Pancreas (tissue), 10 donors: ENCODE measurements at regions not wholly inside any gene's neighbourhood (a gene's known extent, or its start where the extent isn't known, plus 50 kb on each side); places are given as distances from the start of the nearest gene placed in this dataset.

Source experiments
- ATAC-seq, 4 donors: fragments of 200-7000 bp; cut with Tn5 transposase; one replicate each; pipeline versions ENCODE4 v1.8.0 to v1.9.1; 2020; ENCODE audit warnings: mild to moderate bottlenecking in 4 of 4, moderate library complexity in 4 of 4
- DNase-seq, 6 donors: peaks; one replicate each; pipeline ENCODE4 v3.0.0-alpha.2; 2020
- FAIRE-seq: peaks from 2 replicates; lab custom pipeline; 2012; peaks lifted over from hg19 to GRCh38; lab: Jason Lieb, UNC
- H3K27ac ChIP-seq, 4 donors: fragments of 200-600 bp; sonication (generic); 1 replicate in 3 of 4; 2 replicates in 1 of 4; pipeline versions ENCODE4 v1.5.0 to v1.8.0; 2020
- H3K27me3 ChIP-seq, 4 donors: fragments of 200-600 bp; one replicate each; pipeline ENCODE4 v1.8.0; 2021
- H3K36me3 ChIP-seq, 3 donors: fragments of 200-600 bp; sonication (generic) in 1 of 3; one replicate each; pipeline versions ENCODE4 v1.5.0 to v1.8.0; 2020 to 2021
- H3K4me1 ChIP-seq, 3 donors: fragments of 200-600 bp; one replicate each; pipeline ENCODE4 v1.8.0; 2021
- H3K4me3 ChIP-seq, 4 donors: fragments of 200-600 bp; sonication (generic) in 2 of 4; one replicate each; pipeline versions ENCODE4 v1.5.0 to v1.8.0; 2020 to 2021
- H3K9me3 ChIP-seq, 4 donors: fragments of 200-600 bp; one replicate each; pipeline ENCODE4 v1.8.0; 2021
- CTCF ChIP-seq, 4 donors: fragments of 200-600 bp; sonication (generic) in 3 of 4; IDR thresholded peaks; one replicate each; pipeline versions ENCODE4 v1.5.0 to v1.8.0; 2021; ENCODE audit warnings: antibody characterized with exemption in 4 of 4
- WGBS, 2 donors: extraction: QIAGEN DNeasy Blood & Tissue Kit; methylation state at CpG; one replicate each; pipeline ENCODE4 v1.1.7; 2013; 5-methylcytosine and 5-hydroxymethylcytosine counted together
- intact Hi-C, 3 donors: fragments of 100-400 bp; cut with DNase I; formaldehyde crosslinking; loops; one replicate each; pipeline versions ENCODE4 v1.11.1 to v1.14.2; 2022
- donor health status: healthy with polysubstance abuse.
- donor health status: DM: no; HTN: no; CAD: no; lungs with moderate emphysema.
- donor health status: DM: no; HTN: no; CAD: no.
- donor health status: control.
- donor health status: control.
- donor health status: Bipolar disorder and iron deficiency.
- donor health status: DM: yes; HTN: yes; CAD: no.
- donor health status: DM: no; HTN: no; CAD: no.
- donor health status: DM: no; HTN: no; CAD: no.
- donor health status: DM: yes; HTN: yes; CAD: no.

GRCh38 chr4:153093802-153094201 is 110.4 kb upstream of the TRIM2 start:
- Histone ChIP-seq H3K36me3 (no peaks in the 10 kb centered on the region), H3K9me3 (no peaks in the 10 kb centered on the region), H3K27me3 (no peaks in the 10 kb centered on the region), H3K4me1 (no peaks in the 10 kb centered on the region), H3K4me3 (no peak overlapping the region), H3K27ac (no peak overlapping the region)
- TF ChIP-seq CTCF (IDR thresholded peaks at IDR 0.05): no peak
- WGBS, 2 donors: 61 to 65% methylated on average over 3 to 4 of the region's 4 CpGs
- no peak for DNase-seq
- no peak for ATAC-seq
- intact Hi-C loops: no loop called here
- FAIRE-seq: no peak

GRCh38 chr4:153094435-153094834 is 109.8 kb upstream of the TRIM2 start:
- no peaks in the 10 kb centered on the region for H3K4me1 ChIP-seq
- H3K9me3 ChIP-seq: no peaks in the 10 kb centered on the region
- no peak for TF ChIP-seq CTCF (IDR thresholded peaks at IDR 0.05)
- H3K36me3 ChIP-seq: no peaks in the 10 kb centered on the region
- no peak overlapping the region for H3K4me3 ChIP-seq
- WGBS, 2 donors: 78 to 88% methylated on average over 3 of the region's 3 CpGs
- no peak overlapping the region for H3K27ac ChIP-seq
- intact Hi-C loops: no loop called here
- ATAC-seq (no peak), FAIRE-seq (no peak), DNase-seq (no peak)
- H3K27me3 ChIP-seq: no peaks in the 10 kb centered on the region

- no peak overlapping the region for H3K4me3 ChIP-seq
- H3K27ac ChIP-seq: no peak overlapping the region
- no peaks in the 10 kb centered on the region for H3K36me3 ChIP-seq
- no peak for FAIRE-seq
- H3K9me3 ChIP-seq: no peaks in the 10 kb centered on the region
- H3K27me3 ChIP-seq: no peaks in the 10 kb centered on the region
- ATAC-seq: no peak
- WGBS, 2 donors: 78% methylated on average over 14 of the region's 14 CpGs
- no peak for DNase-seq
- no peaks in the 10 kb centered on the region for H3K4me1 ChIP-seq
- TF ChIP-seq CTCF (IDR thresholded peaks at IDR 0.05): no peak
- intact Hi-C loops: no loop called here
Measured at GRCh38 chr4:153095448-153096204, 108.6 kb upstream of the TRIM2 start.

GRCh38 chr4:153096344-153096743 is 107.9 kb upstream of the TRIM2 start:
- intact Hi-C loops: no loop called here
- ATAC-seq (no peak), FAIRE-seq (no peak), DNase-seq (no peak)
- H3K4me1 ChIP-seq: no peaks in the 10 kb centered on the region
- no peak overlapping the region for H3K27ac ChIP-seq
- no peak overlapping the region for H3K4me3 ChIP-seq
- 85 to 92% methylated on average over 3 of the region's 3 CpGs for WGBS, 2 donors
- H3K27me3 ChIP-seq: no peaks in the 10 kb centered on the region
- no peak for TF ChIP-seq CTCF (IDR thresholded peaks at IDR 0.05)
- H3K36me3 ChIP-seq: no peaks in the 10 kb centered on the region
- no peaks in the 10 kb centered on the region for H3K9me3 ChIP-seq

GRCh38 chr4:153098427-153098826 is 105.8 kb upstream of the TRIM2 start:
- no peak for DNase-seq
- no peak for TF ChIP-seq CTCF (IDR thresholded peaks at IDR 0.05)
- Histone ChIP-seq H3K27me3 (no peaks in the 10 kb centered on the region), H3K9me3 (no peaks in the 10 kb centered on the region), H3K4me3 (no peak overlapping the region), H3K27ac (no peak overlapping the region), H3K36me3 (no peaks in the 10 kb centered on the region), H3K4me1 (no peaks in the 10 kb centered on the region)
- WGBS, 2 donors: 46 to 50% methylated on average over 3 of the region's 3 CpGs
- intact Hi-C loops: no loop called here
- FAIRE-seq: no peak
- ATAC-seq: no peak
